NCI-H446 (cell line): ENCODE measurements at regions not wholly inside any gene's neighbourhood (a gene's known extent, or its start where the extent isn't known, plus 50 kb on each side); places are given as distances from the start of the nearest gene placed in this dataset.
"Not testable (repeated sequence)": the region's sequence is repeated elsewhere in the genome, so short reads cannot be mapped to it uniquely, and the experiment has no call there.

Source experiments
- DNase-seq, 2 experiments: peaks; one replicate each; lab custom pipeline; 2025; lab: John Stamatoyannopoulos, UW

DNA sequence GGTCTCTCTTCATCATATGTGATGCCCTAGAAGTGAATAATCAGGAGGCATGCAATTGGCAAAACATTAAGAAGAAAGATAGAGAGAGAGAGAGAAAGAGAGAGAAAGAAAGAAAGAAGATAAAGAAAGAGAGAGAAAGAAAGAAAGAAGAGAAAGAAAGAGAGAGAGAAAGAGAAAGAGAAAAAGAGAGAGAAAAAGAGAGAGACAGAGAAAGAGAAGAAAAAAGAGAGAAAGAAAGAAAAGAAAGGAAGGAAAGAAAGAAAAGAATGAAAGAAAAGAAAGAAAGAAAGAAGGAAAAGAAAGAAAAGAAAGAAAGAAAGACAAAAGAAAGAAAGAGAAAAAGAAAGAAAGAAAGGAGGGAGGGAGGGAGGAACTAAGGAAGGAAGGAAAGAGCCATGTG is 318.9 kb downstream of the ICE1 start:
- DNase-seq = no peak

DNA sequence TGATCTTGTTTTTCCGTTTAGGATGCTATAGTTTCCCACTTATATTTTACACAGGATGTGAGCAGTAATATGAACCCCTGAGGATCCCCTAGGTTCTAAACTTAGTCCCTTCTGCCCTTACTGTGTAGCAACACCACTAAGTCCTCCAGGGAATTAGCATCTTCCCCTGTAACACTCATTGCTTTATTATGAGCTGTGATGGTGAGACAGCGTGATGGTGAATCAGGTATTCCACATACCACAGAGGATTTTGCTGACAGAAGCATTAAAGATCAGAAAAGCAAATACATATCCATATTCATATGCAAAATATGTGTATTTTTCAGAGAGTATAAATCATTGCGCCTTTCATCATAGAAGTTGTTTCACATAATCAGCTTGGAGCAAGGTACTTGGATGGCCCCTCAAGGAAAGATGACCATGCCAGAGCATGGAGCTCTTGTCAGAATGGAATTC is 317.0 kb downstream of the ICE1 start:
- no peak for DNase-seq

DNA sequence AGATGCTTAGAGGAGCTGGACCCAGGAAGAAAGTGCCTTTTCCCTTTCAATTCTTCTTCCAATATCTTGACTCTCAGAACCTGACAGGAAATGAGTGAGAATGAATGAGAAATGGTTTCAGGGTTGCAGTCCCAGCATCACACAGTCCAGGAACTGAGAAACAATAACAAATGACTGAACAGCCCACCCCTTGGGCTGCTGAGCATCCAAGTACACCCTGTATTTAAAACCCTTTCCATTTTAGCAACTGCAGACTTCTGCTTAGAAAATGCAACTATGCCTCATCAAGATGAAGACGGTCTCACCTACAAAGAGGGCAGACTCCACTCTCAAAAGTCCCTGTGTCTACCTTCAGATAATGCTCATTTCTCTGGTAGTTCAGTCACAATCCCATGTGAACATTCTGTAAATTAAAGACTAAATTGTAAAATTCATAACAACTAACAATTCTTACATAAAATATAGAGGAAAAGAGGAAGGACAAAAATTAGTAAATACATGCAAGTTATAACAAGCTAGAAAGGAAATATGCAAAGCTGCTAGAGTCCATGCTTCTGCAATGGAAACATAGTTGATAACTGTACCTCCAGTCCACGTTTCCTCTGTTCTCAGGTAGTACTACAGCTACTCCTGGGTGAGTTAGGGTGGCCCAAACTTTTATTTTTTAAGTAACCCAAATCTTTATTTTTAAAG is 316.5 kb downstream of the ICE1 start:
- DNase-seq = no peak

DNA sequence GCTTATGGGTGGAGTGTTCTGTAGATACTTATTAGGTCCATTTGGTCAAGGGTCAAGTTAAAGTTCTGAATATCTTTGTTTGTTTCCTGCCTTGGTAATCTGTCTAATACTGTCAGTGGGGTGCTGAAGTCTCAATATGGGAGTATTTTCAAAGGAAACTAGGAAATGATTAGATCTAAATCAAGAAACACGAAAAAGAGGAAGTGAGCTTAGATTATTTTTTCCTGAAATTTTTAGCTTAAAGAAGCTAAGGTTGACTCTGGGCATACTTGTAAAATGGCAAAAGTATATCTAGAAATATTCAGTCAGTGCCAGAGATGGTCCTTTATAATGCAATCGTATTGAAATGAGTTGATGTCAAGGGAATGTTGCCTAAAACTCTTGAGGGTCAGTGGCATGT is 313.5 kb downstream of the ICE1 start:
- no peak for DNase-seq

DNA sequence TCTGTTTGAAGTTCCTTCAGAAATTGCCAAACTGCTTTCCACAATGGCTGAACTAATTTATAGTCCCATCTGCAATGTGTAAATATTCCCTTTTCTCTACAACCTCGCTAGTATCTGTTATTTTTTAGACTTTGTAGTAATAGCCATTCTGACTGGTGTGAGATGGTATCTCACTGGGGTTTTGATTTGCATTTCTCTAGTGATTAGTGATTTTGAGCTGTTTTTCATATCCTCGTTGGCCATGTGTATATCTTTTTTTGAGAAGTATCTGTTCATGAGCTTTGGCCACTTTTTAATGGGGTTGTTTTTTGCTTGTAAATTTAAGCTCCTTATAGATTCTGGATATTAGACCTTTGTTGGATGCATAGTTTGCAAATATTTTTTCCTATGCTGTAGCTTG is 310.6 kb downstream of the ICE1 start:
- DNase-seq = not testable (repeated sequence)

DNA sequence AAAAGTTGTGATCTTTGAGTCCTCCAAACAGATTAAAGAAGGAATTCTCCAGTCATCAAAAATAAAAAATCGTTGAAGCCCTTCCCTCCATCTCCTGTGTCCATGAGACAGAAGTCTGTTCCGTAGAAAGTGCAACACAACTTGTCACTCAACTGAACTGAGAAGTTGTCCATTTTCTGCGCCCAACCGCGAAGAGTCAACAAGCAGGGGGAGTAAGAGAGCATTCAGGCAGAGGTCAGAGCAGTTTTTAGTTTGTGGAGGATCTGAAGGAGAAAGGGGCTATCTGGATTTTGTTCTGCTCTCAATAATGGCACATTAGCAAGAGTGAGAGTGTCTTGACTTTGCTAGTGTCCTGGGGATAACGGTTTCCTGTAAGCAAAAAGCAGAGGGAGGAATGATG is 303.9 kb downstream of the ICE1 start:
- no peak for DNase-seq

DNA sequence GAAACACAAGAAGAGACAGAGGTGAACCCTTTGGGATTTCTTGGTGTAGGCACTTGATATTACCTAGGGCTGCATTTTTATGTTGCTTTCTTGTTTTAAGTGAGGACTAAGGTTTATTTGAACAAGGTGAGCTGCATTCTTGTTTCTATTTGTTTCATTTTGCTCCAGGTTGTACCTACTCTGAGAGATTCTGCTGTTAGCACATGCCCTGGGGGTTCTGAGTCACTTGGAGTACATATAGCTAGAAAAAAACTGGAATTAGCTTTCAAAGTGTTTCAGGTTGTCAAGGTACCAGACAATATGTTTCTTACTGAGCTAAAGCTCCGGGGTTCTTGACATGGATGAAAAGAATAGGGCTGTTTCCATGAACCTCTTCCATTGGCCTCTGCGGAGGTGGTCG is 299.4 kb downstream of the ICE1 start:
- no peak for DNase-seq

DNA sequence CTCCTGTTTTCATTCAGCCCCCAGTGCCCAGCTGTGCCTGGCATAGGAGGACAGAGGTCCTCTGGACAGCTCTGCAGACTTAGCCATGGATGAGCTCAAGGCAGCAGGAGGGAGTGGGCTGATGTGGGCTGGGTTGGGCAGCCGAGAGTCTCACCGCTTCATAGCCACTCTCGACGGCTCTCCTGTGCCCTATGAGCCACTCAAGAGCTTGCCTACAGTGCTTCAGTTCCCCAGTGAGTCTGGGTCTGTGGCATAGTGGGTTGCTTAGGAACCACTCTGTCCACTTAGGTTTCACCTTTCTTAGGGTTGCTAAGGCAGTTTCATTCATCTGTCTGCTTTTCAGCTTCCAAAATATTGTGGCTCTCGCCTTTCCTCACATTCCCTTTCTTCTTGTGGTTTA is 296.8 kb downstream of the ICE1 start:
- DNase-seq = no peak

DNA sequence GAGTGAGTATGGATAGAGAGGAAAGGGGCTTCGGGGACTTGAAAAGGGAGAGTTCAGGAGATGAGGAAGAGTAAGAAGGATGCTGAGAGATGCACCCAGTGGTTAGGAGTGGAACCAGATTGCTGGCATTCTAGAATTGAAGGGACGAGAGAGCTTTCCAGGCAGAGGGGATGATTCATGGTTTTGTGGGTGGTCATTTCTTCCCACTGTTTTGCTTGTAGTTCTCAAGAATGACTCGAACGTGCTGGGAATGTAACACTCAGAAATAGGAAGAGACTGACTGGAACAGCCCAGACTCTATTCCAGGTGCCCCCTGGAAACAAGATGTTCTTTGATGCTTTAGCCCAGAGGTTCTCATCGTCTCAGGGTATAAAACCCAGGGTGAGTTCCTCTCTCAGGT is 294.2 kb downstream of the ICE1 start:
- DNase-seq = no peak

DNA sequence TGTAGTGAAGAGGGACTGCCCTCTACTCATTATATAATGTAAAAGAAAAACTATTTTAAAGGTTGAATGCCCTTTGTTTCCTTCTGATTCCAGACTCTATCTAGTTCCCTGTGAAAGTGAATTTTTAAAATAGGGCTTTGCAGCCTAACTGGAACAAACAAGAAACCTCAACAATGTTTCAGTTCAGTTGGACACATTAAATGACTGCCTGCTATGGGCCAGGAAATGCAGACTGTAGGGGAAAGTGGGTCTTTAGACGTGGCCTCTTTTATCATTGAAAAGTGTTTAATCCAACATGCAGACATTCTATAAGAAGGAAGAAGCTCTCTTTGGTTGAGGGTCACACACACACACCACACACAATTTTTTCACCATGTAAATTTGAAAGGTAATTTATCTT is 289.1 kb downstream of the ICE1 start:
- DNase-seq = no peak

DNA sequence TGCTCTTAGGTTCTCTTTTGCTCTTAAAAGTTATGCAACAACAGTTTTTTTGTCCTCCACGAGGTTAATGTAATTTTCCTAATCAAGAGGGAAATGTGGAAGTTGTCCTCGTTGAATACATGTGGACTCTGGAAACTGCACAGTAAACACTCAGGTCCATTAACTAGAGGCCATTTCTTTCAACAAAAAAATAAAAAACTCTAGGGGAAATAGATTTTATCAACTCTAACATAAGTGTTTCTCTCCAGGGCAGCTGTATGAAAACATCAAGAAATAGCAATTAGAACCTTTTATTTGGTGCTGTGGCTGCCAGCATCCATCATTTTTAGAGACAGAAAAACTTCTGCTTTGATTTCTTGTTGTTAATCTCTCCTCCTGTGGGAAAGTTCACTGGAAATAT is 288.6 kb downstream of the ICE1 start:
- DNase-seq = no peak

DNA sequence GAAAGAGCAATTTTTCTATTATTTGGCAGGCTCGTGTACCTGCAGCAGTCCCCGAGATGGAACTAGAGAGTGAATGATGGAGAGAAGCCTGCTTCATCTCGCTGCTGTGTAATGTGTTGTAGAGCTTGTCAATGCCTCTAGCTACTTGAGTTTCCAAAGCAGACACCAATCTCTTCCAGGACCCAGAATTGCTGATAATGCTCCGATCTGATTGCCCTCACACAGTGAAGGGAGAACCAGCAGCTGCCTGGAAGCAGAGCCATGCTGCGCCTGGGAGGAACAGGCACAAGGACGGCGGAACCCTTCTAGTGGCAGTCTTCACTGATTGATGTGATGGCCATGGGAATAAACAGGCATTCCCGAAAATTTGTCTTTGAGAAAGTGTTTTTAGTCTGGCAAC is 288.0 kb downstream of the ICE1 start:
- no peak for DNase-seq

DNA sequence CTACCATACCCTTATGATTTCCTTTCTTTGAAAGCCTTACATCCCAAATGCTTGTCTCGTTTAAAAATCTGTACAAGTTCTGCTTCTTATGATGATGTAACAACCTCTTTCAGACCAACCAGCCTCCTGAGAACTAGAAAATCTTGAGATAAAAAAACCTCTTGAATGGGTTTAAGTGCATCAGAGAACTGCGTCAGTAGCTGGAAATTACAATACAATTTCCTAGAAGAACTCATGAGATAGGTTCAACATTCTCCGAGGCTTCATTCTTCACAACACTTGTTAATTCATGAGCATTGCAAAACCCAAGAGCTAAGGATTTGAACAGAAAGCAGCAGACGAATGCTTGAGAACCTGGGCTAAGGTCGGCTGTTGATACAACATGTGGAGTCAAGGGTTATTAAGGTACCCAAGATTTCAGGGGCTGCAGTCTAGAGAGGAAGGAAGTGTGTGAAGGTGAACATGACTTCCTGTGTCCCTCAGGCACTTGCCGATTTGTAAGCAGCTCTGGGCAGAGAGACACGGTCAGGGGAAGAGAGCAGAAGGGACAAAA is 286.0 kb downstream of the ICE1 start:
- DNase-seq = no peak

DNA sequence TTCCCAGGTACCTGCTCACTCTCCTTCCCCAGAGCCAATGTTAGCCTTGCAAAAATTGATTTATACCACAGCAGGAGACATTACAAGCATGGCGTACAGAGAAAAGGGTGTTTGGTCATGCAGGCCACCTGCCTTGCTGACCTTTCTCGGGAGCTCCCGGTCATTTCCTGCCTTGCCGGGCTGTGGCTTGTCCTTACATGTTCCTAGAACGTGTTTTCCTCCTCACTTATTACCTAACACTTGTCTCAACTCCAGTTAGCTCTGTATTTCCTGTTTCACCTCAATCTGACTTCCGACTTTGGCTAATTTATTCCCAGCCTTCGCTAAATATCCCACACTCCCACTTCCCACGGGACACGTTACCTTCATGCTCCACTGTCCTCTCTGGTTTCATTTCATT is 282.5 kb downstream of the ICE1 start:
- DNase-seq = no peak

DNA sequence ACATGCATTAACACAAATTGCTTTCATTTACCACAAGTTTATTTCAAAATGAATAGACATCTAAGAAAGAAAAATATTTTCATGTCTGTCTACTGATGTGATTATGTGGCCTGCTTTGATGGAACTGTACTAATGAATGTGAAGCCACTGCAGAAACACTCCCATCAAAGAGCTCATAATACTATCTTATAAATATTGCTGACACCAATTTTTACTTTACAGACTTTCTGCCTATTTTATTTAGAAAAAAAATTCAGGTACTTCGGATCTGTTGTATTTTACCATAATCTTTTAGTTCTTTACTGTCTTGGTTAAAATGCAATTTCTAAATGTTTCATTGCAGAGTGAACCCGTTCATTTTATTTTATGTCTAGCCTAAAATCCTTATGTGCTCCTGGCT is 281.9 kb downstream of the ICE1 start:
- DNase-seq = no peak

DNA sequence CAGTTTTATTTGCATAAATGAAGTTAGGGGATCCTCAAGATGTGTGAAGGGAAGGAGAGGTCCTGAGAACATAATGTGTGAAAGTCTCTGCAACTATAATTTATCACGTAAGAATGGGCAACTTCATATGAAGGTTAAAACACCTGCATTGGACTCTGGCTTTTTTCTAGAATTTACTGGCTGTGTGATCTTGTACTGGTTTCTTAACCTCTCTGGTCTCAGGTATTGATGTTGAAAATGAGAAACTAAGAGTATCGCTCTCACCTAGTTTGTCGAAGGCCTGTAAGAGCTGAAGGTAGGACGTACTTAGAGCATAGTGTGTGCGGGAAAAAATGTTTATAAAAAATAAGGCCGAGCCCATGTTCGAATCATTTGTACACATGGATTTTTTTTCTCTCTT is 280.5 kb downstream of the ICE1 start:
- DNase-seq = no peak

DNA sequence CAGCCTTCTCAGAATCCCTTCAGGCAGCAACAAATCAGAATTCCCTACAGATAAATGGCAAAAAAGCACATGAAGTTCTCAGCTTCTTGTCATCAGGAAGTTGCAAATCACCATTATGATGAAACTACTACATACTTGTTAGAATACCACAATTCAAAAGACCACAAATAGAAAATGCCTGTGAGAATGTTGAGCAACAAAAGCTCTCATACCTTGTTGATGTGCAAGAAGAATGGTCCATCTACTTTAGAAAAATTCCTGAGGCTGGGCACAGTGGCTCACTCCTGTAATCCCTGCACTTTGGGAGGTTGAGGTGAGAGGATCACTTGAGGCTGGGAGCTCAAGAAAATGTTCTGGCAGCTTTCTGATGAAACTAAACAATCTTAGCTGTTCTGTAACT is 278.1 kb downstream of the ICE1 start:
- DNase-seq = no peak

DNA sequence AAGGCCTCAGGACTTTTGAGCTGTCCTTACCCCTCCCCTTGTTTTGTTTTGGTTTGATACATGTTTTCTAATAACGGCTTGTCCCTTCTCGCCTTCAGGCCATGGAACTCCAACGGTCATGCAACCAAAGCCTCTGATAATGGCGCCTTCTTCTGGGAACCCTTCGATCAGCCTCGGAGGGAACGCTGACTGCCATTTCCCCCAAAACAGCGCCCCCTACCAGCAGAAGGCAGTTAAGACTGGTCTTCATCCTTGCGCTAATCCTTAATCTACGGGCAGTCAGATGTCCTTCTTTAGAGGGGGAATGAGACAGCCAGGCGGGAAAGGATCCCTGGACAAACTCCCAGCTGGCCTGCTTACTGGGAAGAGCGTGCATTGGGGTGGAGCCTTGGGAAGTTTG is 276.6 kb downstream of the ICE1 start:
- peak in 1 of 2 experiments; percentile 9 for DNase-seq

DNA sequence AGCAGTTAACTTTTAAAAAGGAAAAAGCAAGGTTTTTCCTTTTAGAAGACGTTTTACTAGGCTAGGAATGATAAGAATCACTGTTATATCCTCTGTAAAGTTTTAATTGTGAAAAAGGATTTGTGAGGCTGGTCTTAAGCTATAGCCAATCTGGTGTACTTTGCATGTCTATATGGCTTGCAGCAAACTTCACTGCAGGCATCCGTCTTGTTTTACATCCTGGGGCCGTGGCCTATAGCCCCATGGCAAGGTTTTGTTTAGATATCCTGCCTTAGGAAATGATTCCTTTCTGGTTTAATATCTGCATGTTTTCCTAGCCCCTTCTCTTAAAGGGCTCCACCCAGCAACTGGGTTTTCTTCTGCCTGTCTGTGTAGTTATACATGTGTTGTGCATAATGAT is 272.8 kb downstream of the ICE1 start:
- DNase-seq = no peak

DNA sequence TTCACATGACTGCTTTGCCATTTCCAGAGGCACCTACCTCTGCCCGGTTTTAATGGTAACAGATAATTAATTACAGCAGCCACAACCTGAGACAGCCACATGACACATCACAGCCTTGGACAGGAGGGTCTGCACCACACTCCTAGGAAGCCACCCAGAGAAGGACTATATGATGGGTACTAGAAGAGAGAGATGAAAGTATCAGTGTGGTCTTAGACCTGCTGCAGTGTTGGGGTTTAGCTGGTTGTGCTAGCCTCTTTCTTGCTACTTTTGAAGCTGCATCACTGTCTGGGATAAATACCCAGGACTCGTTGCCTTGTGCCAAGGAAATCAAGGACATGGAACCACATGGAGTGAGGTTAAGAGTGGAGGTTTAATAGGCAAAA is 266.4 kb downstream of the ICE1 start:
- no peak for DNase-seq

DNA sequence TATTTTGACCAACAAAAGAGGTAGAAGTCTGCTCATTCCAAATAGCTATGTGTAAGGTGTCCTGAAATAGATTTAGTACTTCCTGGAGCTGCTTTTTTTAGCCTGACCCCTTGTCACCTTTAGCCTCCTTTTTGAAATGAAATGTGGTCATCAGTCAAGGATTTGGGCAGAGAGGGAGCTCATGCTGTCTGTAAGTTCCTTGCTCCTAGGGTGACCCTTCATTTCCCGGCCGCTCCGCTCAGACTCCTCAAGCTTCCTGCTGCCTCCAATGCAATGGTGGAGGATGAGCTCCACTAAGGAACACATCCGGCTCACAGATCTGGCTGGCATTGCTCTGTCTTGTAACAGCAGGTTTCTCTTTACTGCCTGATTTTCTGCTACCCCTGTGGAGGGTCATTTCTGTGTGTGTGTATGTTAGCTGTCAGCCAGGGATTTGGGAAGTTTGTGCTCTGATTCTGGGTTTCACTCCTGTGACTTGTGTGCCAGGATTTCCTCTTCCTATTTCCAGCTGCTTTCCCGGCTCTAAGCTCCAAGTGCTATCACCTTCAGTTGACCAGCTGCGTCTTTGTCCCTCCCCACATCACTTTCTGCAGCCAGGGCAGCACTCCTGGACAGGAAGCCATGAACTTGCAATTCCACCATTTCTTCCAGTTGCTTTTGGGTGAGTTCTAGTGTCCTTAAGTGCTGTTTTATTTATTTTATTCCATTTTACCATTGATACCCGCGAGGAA is 265.9 kb downstream of the ICE1 start:
- DNase-seq = no peak

DNA sequence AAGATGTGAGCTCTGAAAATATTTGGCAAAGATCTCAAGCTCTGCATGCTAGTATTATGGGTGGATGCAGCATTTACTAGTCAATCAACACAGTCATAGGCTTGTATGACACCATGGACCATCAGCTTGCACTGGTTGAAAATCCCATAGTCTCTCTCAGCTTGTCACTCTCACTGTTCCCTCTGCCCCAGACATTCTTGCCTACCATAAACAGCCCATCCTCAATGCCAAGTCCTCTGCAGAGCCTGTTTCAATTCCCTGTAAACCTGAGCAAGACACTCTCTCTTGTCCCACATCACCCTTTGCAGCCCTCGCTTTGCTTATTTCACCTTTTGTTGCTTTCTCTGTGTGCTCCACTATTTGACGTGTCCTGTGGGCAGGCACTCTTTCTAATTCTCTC is 264.6 kb downstream of the ICE1 start:
- no peak for DNase-seq

DNA sequence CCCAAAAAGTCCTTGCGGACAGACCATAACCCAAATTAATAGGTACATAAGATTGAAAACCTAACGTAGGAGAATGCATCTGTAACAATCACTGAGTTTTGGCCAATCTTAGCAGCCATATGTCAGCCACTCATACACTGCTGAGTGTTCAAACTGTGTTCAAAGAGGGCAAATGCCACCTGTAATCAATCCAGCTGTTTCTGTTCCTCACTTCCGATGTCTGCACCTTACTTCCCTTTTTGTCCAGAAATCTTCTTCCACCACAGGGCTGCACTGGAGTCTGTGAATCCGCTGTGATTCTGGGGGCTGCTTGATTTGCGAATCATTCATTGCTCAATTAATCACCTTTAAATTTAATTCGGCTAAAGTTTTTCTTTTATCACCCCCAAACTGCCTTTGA is 263.9 kb downstream of the ICE1 start:
- no peak for DNase-seq

DNA sequence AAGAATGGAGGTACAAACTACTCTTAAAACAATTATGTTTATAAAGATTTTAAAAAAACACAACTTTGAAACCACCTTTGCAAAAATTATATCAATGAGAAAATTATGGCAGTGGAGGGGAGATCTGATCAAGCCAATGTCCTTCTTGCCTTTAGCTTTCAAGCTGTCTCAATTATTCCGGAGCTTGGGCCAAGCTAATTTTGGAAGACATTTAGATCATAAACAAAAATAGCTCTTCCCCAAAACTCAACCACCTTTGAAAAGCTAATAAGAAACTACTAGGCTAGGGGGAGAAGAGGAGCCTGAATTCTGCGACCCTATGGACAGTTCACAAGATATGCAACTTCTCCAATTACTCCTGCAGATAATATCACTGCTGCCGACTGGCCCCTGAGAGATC is 263.3 kb downstream of the ICE1 start:
- no peak for DNase-seq
